Lower leg skin (tissue), 3 donors: ENCODE measurements at regions not wholly inside any gene's neighbourhood (a gene's known extent, or its start where the extent isn't known, plus 50 kb on each side); places are given as distances from the start of the nearest gene placed in this dataset.

Experiments
- POLR2A ChIP-seq, 2 donors: fragments of 450-650 bp; IDR thresholded peaks; one replicate each; pipeline ENCODE4 v1.6.1; 2016 to 2017; ENCODE audit warnings: antibody characterized with exemption in 2 of 2, mild to moderate bottlenecking in 1 of 2, moderate library complexity in 1 of 2
- TF ChIP-seq, protein P1 (sequence below), 3 donors: fragments of 450-650 bp; IDR thresholded peaks; one replicate each; pipeline ENCODE4 v1.5.1; 2016; ENCODE audit warnings: antibody characterized with exemption in 3 of 3, mild to moderate bottlenecking in 3 of 3, moderate library complexity in 2 of 3

DNA sequence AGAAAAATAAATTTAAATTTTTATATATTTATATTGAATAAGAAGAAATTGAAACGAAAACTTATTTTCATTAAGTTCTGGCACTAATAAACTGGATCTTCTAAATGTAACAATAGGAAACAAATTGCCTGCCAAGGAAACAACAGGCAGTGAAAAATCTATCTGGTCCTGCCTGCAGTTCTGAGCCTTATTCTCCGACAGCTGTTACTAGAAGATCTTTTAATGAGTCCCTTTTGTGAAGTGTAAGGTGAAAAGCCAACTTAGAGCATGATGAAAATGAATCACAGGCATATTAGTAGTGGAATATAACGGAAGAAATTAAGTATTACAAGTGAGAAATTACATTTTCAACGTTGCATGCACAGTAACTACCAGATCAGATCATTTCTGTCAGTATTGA, 1002.7 kb upstream of the PCDH20 start:
- TF ChIP-seq, protein P1, sequence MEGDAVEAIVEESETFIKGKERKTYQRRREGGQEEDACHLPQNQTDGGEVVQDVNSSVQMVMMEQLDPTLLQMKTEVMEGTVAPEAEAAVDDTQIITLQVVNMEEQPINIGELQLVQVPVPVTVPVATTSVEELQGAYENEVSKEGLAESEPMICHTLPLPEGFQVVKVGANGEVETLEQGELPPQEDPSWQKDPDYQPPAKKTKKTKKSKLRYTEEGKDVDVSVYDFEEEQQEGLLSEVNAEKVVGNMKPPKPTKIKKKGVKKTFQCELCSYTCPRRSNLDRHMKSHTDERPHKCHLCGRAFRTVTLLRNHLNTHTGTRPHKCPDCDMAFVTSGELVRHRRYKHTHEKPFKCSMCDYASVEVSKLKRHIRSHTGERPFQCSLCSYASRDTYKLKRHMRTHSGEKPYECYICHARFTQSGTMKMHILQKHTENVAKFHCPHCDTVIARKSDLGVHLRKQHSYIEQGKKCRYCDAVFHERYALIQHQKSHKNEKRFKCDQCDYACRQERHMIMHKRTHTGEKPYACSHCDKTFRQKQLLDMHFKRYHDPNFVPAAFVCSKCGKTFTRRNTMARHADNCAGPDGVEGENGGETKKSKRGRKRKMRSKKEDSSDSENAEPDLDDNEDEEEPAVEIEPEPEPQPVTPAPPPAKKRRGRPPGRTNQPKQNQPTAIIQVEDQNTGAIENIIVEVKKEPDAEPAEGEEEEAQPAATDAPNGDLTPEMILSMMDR (IDR thresholded peaks at IDR 0.05) = no peak
- no peak for TF ChIP-seq POLR2A (IDR thresholded peaks at IDR 0.05)
